ENCODE measurements at regions not wholly inside any gene's neighbourhood (a gene's known extent, or its start where the extent isn't known, plus 50 kb on each side); places are given as distances from the start of the nearest gene placed in this dataset.

DNA sequence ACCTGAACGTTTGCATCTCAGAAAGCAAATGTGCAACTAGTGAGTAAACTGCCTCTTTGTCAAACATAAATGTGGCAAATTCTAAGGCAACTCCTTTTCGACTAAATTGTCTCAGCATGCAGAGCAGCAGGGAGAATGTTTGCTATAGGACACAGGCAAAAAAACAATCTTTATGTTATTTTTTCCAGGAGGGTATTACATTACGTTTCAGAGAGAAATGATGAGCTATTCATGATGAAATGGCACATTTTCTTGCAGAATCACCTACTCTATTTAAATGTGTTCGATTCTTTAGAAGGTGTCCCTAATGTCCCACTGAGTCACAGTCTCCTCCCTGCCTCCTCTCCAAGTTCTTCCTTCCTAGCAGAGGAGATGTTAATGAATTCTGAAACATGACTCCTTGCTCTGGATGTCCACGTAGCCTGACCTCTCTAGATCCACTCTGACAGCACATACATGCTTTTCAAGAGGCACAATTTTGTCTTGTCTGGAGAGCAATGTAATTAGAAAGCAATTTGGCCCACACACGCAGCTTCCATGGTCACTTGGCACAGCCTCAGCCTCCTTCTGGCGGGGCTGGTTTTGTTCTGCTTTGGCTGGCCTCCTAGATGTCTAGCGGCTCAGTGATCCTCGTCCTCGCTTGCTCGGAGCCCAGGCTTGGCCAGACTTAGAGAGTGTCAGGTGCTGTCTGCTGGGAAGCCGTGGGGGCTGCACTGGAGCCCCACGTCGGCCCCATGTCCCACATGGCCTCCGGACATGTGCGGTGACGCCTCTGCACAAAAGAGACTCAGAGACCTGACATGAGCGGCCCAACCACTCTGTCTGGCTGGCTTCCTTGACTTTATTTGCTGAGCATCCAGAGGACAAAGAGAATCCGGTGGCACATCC is 125.7 kb upstream of the ZNF438 start:
- Histone ChIP-seq H3K4me3 (ENCODE audit: extremely low read depth, insufficient read depth, low read length, poor library complexity, severe bottlenecking) (no peak overlapping the region), H3K36me3 (ENCODE audit: control insufficient read depth, insufficient read depth, low read length) (no peaks in the 10 kb centered on the region), H3K27ac (ENCODE audit: low read depth, low read length, severe bottlenecking) (no peak overlapping the region), H3K4me1 (ENCODE audit: control insufficient read depth, insufficient read depth, low read length, poor library complexity, severe bottlenecking) (no peaks in the 10 kb centered on the region), H3K9me3 (ENCODE audit: control insufficient read depth, low read length) (no peaks in the 10 kb centered on the region)
- 82 to 85% methylated on average over 12 to 16 of the region's 19 CpGs for WGBS, 2 experiments (ENCODE audit: insufficient coverage in 2 of 2)

DNA sequence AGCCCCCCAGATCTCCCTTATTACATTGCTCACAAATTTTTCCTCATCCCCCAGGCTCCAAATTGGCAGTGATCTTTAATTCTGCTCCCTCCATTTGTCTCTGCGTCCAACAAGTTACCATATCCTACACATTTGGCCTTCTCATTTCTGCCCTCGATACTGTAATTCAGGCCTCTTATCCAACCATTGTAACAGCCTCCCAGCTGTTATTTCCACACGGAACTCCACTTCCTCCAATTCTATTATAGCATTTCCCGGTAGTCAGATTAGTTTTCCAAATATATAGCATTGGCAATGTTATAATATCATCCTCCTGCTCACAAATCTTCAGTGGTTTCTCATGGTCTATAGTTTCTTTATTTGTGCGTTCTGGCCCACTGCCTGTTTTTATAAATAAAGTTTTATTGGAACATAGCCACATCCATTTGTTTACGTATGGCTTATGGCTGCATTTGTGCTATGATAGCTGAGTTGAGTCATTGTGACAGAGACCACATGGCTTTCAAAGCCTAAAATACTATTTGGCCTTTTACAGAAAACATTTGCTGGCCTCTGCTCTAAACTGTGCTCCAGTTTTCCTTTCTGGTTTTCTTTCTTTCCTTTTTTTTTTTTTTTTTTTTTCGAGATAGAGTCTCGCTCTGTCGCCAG is 126.5 kb upstream of the ZNF438 start:
- no peaks in the 10 kb centered on the region for H3K36me3 ChIP-seq (ENCODE audit: control insufficient read depth, insufficient read depth, low read length)
- H3K4me1 ChIP-seq (ENCODE audit: control insufficient read depth, insufficient read depth, low read length, poor library complexity, severe bottlenecking): no peaks in the 10 kb centered on the region
- WGBS, 2 experiments (ENCODE audit: insufficient coverage in 2 of 2): 99 to 100% methylated on average over 4 to 5 of the region's 9 CpGs
- no peak overlapping the region for H3K27ac ChIP-seq (ENCODE audit: low read depth, low read length, severe bottlenecking)
- no peaks in the 10 kb centered on the region for H3K9me3 ChIP-seq (ENCODE audit: control insufficient read depth, low read length)
- H3K4me3 ChIP-seq (ENCODE audit: extremely low read depth, insufficient read depth, low read length, poor library complexity, severe bottlenecking): no peak overlapping the region

DNA sequence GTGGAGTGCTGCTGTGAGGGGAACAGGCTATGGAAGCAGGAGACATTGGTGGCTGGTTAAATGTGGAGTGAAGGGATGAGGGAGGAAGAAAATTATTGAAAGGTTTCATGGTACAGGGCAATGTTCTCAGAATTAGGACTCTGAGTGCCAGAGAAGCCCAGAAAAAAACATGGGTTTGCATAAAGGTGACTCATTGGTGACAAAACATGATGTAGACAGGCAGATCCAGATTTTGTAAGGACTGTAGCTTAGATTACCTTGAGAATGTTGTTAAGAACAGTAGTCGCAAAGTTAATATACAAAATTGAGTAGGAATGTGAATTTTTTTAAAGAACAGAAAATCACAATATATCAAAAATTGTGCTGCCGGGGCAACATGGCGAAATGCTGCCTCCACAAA is 134.9 kb upstream of the ZNF438 start:
- Histone ChIP-seq H3K27ac (ENCODE audit: low read depth, low read length, severe bottlenecking) (no peak overlapping the region), H3K9me3 (ENCODE audit: control insufficient read depth, low read length) (peaks cover 6% of the 10 kb centered on the region), H3K36me3 (ENCODE audit: control insufficient read depth, insufficient read depth, low read length) (no peaks in the 10 kb centered on the region), H3K4me1 (ENCODE audit: control insufficient read depth, insufficient read depth, low read length, poor library complexity, severe bottlenecking) (no peaks in the 10 kb centered on the region), H3K4me3 (ENCODE audit: extremely low read depth, insufficient read depth, low read length, poor library complexity, severe bottlenecking) (no peak overlapping the region)
- no CpG with 5 or more reads among the region's 3 CpGs for WGBS, 2 experiments (ENCODE audit: insufficient coverage in 2 of 2)

DNA sequence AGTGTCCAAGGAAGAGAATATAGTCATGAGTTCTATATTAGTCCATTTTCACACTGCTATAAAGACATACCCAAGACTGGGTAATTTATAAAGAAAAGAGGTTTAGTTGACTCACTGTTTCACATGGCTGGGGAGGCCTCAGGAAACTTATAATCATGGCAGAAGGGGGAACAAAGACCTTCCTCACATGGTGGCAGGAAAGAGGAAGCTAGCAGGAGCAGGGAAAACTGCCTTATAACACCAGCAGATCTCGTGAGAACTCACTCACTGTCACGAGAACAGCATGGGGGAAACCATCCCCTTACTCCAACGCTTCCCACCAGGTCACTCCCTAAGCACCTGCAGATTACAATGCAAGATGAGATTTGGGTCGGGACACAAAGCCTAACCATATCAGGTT is 139.0 kb upstream of the ZNF438 start:
- WGBS, 2 experiments (ENCODE audit: insufficient coverage in 2 of 2): 80 to 89% methylated on average over 3 of the region's 4 CpGs
- Histone ChIP-seq H3K4me3 (ENCODE audit: extremely low read depth, insufficient read depth, low read length, poor library complexity, severe bottlenecking) (no peak overlapping the region), H3K36me3 (ENCODE audit: control insufficient read depth, insufficient read depth, low read length) (no peaks in the 10 kb centered on the region), H3K9me3 (ENCODE audit: control insufficient read depth, low read length) (peaks cover 10% of the 10 kb centered on the region), H3K27ac (ENCODE audit: low read depth, low read length, severe bottlenecking) (no peak overlapping the region), H3K4me1 (ENCODE audit: control insufficient read depth, insufficient read depth, low read length, poor library complexity, severe bottlenecking) (no peaks in the 10 kb centered on the region)

DNA sequence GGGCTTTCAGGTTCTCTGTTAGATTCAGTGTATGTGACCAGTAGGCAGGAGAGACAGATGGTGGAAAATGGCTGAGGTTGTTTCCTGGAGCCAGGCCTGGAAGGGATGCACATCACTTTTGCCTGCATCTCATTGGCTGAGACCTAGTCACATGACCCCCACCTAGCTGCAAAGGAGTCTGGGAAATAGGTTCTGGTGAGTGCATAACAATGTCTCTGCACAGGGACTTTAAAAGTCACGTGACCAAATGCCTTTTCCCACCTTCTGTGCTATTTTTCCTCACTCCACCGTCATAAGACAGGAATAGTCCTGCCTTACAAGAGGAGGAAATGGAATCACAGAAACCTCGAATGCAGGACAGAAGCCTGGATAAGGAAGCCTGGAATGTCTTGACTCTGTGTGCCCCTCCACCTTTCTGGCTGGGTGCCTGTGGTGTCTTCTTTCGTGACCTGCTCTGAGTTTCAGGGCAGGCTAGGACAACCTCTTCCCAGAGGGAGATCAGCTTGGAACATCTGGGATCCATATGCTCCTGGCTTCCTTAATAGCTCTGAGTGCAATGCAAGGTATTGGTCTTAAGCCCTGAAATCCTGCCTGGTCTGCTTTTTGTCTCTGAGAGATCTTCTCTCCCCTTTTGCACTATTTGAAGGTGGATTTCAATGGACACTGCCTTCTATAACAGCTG is 139.9 kb upstream of the ZNF438 start:
- Histone ChIP-seq H3K27ac (ENCODE audit: low read depth, low read length, severe bottlenecking) (no peak overlapping the region), H3K4me1 (ENCODE audit: control insufficient read depth, insufficient read depth, low read length, poor library complexity, severe bottlenecking) (no peaks in the 10 kb centered on the region), H3K4me3 (ENCODE audit: extremely low read depth, insufficient read depth, low read length, poor library complexity, severe bottlenecking) (no peak overlapping the region), H3K36me3 (ENCODE audit: control insufficient read depth, insufficient read depth, low read length) (no peaks in the 10 kb centered on the region), H3K9me3 (ENCODE audit: control insufficient read depth, low read length) (peaks cover 5% of the 10 kb centered on the region)
- WGBS, 2 experiments (ENCODE audit: insufficient coverage in 2 of 2): 86 to 98% methylated on average over 4 of the region's 4 CpGs

DNA sequence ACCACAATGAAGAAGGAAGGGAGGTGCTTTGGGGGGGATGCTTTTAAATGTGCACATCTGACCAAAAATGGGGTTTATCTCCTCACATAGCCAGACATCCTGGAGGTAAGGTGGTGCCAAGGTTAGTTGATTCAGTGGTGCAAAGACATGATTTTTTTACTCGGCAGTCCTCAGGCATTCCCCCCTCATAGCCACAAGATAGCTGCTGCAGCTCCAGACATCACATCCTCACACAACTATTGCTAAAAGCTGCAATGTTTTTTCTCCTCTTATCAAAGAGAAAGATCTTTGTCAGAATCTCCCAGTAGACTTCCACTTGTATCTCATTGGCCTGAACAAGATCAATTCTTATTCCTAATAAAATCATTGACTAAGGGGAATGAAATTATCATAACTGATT is 141.3 kb upstream of the ZNF438 start:
- no peaks in the 10 kb centered on the region for H3K4me1 ChIP-seq (ENCODE audit: control insufficient read depth, insufficient read depth, low read length, poor library complexity, severe bottlenecking)
- H3K27ac ChIP-seq (ENCODE audit: low read depth, low read length, severe bottlenecking): no peak overlapping the region
- H3K4me3 ChIP-seq (ENCODE audit: extremely low read depth, insufficient read depth, low read length, poor library complexity, severe bottlenecking): no peak overlapping the region
- peaks cover 5% of the 10 kb centered on the region for H3K9me3 ChIP-seq (ENCODE audit: control insufficient read depth, low read length)
- 80% methylated on average over 1 of the region's 1 CpG; no CpG with 5 or more reads in 1 of the 2 experiments for WGBS, 2 experiments (ENCODE audit: insufficient coverage in 2 of 2)
- H3K36me3 ChIP-seq (ENCODE audit: control insufficient read depth, insufficient read depth, low read length): no peaks in the 10 kb centered on the region

DNA sequence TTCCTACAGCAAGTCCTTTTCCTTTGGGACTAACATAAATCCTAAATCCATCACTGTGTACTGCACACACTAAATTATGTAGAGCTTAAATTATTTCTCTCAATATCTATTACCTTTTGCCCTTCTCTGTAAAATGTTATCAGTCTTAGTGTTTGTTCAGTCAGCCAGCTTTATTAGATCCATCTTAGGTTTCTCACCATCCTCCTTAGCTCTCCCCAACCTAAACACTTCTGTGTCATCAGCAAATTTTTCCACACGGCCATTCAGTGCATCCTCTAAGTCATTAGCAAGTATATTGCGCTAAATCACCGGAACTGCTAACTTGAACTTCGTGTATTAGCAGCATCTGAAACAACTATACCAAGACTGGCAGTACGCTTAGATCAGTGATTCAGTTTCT is 142.1 kb upstream of the ZNF438 start:
- Histone ChIP-seq H3K4me1 (ENCODE audit: control insufficient read depth, insufficient read depth, low read length, poor library complexity, severe bottlenecking) (no peaks in the 10 kb centered on the region), H3K4me3 (ENCODE audit: extremely low read depth, insufficient read depth, low read length, poor library complexity, severe bottlenecking) (no peak overlapping the region), H3K9me3 (ENCODE audit: control insufficient read depth, low read length) (peaks cover 5% of the 10 kb centered on the region), H3K27ac (ENCODE audit: low read depth, low read length, severe bottlenecking) (no peak overlapping the region), H3K36me3 (ENCODE audit: control insufficient read depth, insufficient read depth, low read length) (no peaks in the 10 kb centered on the region)
- 83 to 95% methylated on average over 3 to 4 of the region's 5 CpGs for WGBS, 2 experiments (ENCODE audit: insufficient coverage in 2 of 2)

DNA sequence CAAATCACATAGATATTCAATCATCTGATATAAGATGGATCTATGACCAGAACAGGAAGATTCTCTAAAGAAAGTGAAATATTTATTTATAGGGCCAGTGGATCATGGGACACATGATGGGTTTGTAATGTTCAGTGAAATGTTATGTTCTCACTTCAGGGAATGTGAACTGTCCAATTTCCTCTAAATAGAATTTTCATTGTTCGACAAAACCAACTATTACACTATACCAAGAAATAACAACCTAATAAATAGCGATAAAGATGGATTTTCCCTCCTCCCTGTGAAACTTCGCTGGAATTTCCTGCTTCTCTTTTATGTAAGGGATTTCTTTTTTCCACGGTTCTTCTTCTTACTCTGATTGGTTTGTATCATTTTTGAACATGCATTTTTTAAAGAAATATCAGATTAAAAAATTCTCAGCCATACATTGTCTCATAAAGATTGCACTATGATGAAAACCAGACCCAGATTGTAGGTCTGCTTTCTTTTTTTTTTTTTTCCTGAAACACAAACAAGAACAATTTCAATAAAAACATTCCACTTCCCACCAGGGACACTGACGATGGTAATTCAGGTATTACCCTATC is 139.8 kb upstream of the ZEB1 start:
- Histone ChIP-seq H3K4me3 (ENCODE audit: extremely low read depth, insufficient read depth, low read length, poor library complexity, severe bottlenecking) (no peak overlapping the region), H3K4me1 (ENCODE audit: control insufficient read depth, insufficient read depth, low read length, poor library complexity, severe bottlenecking) (no peaks in the 10 kb centered on the region), H3K27ac (ENCODE audit: low read depth, low read length, severe bottlenecking) (no peak overlapping the region), H3K36me3 (ENCODE audit: control insufficient read depth, insufficient read depth, low read length) (no peaks in the 10 kb centered on the region), H3K9me3 (ENCODE audit: control insufficient read depth, low read length) (peaks cover 5% of the 10 kb centered on the region)
- WGBS, 2 experiments (ENCODE audit: insufficient coverage in 2 of 2): no CpG with 5 or more reads among the region's 5 CpGs

DNA sequence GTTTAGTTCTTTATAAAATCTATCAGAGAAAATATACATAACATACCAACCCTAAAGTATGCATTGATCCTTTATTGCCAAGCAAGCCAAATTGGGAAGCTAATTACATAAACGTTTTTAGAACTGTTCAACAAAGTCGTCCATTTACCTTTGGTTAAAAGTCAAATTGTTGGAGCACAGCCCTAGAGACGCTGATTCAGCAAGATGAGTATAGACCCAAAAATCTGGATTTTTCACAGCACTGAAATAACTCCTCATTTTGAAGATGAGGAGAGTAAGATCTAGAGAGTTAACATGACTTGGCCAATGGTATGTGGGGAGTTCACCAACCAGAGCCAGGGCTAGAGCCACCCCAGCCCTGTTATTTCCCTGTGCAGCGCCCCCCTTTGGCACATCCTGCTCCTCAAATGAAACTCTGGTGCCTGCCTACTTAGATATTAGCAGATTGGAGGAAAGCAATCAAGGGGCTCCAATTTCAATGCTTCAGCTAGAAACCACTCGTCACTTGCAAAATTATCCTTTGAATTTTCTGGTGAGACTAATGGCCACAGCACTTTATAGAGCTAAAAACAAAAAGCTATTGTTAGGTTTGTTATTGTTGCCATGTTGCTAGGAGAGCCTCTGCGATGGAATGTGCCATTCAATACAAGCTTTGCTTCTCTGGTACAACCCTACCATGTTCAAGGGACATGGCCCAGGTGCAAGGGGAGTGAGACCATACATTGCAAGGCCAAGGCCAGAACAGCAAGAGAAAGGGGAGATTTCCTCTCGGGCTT is 132.6 kb upstream of the ZEB1 start:
- H3K4me1 ChIP-seq (ENCODE audit: control insufficient read depth, insufficient read depth, low read length, poor library complexity, severe bottlenecking): no peaks in the 10 kb centered on the region
- whole genome bisulfite sequencing, 2 experiments (ENCODE audit: insufficient coverage in 2 of 2): 75 to 78% methylated on average over 2 to 6 of the region's 7 CpGs
- H3K9me3 ChIP-seq (ENCODE audit: control insufficient read depth, low read length): no peaks in the 10 kb centered on the region
- H3K4me3 ChIP-seq (ENCODE audit: extremely low read depth, insufficient read depth, low read length, poor library complexity, severe bottlenecking): no peak overlapping the region
- no peaks in the 10 kb centered on the region for H3K36me3 ChIP-seq (ENCODE audit: control insufficient read depth, insufficient read depth, low read length)
- peak overlapping the region; percentile 55 for H3K27ac ChIP-seq (ENCODE audit: low read depth, low read length, severe bottlenecking)

DNA sequence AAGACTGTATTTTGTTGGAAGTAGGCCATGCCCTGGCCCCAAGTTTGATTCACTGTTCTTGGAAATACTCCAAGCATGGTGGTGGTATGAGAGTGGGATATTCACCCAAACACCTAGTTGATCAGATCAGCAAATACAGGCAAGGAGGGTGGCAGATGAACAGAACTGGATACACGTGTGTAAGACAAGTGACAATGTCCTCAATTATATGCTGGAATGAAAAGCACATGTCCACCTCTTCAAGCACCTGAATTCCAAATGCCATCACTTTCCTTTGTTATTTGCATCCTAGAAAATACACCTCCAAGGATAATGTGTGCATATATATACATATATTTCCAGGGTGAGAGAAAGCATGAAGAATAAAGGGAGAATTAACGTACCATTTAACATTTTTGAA is 131.8 kb upstream of the ZEB1 start:
- Histone ChIP-seq H3K4me1 (ENCODE audit: control insufficient read depth, insufficient read depth, low read length, poor library complexity, severe bottlenecking) (no peaks in the 10 kb centered on the region), H3K4me3 (ENCODE audit: extremely low read depth, insufficient read depth, low read length, poor library complexity, severe bottlenecking) (no peak overlapping the region), H3K9me3 (ENCODE audit: control insufficient read depth, low read length) (no peaks in the 10 kb centered on the region), H3K36me3 (ENCODE audit: control insufficient read depth, insufficient read depth, low read length) (no peaks in the 10 kb centered on the region), H3K27ac (ENCODE audit: low read depth, low read length, severe bottlenecking) (peak overlapping the region; percentile 30)
- no CpG with 5 or more reads among the region's 2 CpGs for WGBS, 2 experiments (ENCODE audit: insufficient coverage in 2 of 2)

Data from mesodermal cell (in vitro differentiated cells).